SIG-M5 (cell line): ENCODE measurements at regions not wholly inside any gene's neighbourhood (a gene's known extent, or its start where the extent isn't known, plus 50 kb on each side); places are given as distances from the start of the nearest gene placed in this dataset.

Source experiments
- DNase-seq: peaks from one replicate; lab custom pipeline; 2025; lab: John Stamatoyannopoulos, UW

GRCh38 chr17:14762736-14763479 lies 462.0 kb downstream of the HS3ST3B1 start:
- DNase-seq, result no peak

GRCh38 chr17:14760719-14761411 lies 460.0 kb downstream of the HS3ST3B1 start:
- no peak for DNase-seq

GRCh38 chr17:14760212-14760611 lies 459.3 kb downstream of the HS3ST3B1 start:
- DNase-seq, result no peak

GRCh38 chr17:14759325-14759724 lies 458.4 kb downstream of the HS3ST3B1 start:
- no peak for DNase-seq

- no peak for DNase-seq
These were observed 455.6 kb downstream of the HS3ST3B1 start for GRCh38 chr17:14756479-14756878.

GRCh38 chr17:14755002-14755401 lies 454.1 kb downstream of the HS3ST3B1 start:
- DNase-seq, result no peak

GRCh38 chr17:14753383-14753782 lies 452.5 kb downstream of the HS3ST3B1 start:
- DNase-seq, result no peak

GRCh38 chr17:14752011-14752410 lies 451.1 kb downstream of the HS3ST3B1 start:
- DNase-seq, result no peak

GRCh38 chr17:14750866-14751265 lies 450.0 kb downstream of the HS3ST3B1 start:
- DNase-seq, result no peak

GRCh38 chr17:14749269-14749668 lies 448.4 kb downstream of the HS3ST3B1 start:
- DNase-seq, result no peak

GRCh38 chr17:14748036-14748710 lies 447.3 kb downstream of the HS3ST3B1 start:
- no peak for DNase-seq

GRCh38 chr17:14747603-14747950 lies 446.7 kb downstream of the HS3ST3B1 start:
- DNase-seq, result no peak

GRCh38 chr17:14746822-14747602 lies 446.1 kb downstream of the HS3ST3B1 start:
- no peak for DNase-seq

- no peak for DNase-seq
These were observed 444.7 kb downstream of the HS3ST3B1 start for GRCh38 chr17:14745541-14745940.

- DNase-seq, result no peak
These were observed 444.0 kb downstream of the HS3ST3B1 start for GRCh38 chr17:14744761-14745473.

- DNase-seq, result no peak
These were observed 440.6 kb downstream of the HS3ST3B1 start for GRCh38 chr17:14741491-14741890.

- DNase-seq, result no peak
These were observed 439.0 kb downstream of the HS3ST3B1 start for GRCh38 chr17:14739656-14740431.

- DNase-seq, result no peak
These were observed 437.7 kb downstream of the HS3ST3B1 start for GRCh38 chr17:14738652-14738988.

- peak; percentile 80 for DNase-seq
These were observed 437.2 kb downstream of the HS3ST3B1 start for GRCh38 chr17:14737984-14738651.

- DNase-seq, result no peak
These were observed 435.8 kb downstream of the HS3ST3B1 start for GRCh38 chr17:14736631-14737030.
